IPS-18a (cell line): ENCODE measurements at regions not wholly inside any gene's neighbourhood (a gene's known extent, or its start where the extent isn't known, plus 50 kb on each side); places are given as distances from the start of the nearest gene placed in this dataset.

Experiments used
- H3K27ac ChIP-seq: one replicate; pipeline ENCODE4 v1.5.1; 2013; ENCODE audit warnings: low read length
- H3K27me3 ChIP-seq: one replicate; pipeline ENCODE4 v1.6.1; 2013; ENCODE audit warnings: mild to moderate bottlenecking, low read length; ENCODE audit not compliant: control insufficient read depth, insufficient read depth
- H3K36me3 ChIP-seq: one replicate; pipeline ENCODE4 v1.6.1; 2013; ENCODE audit warnings: low read depth, low read length; ENCODE audit not compliant: control insufficient read depth
- H3K4me1 ChIP-seq: one replicate; pipeline ENCODE4 v1.6.1; 2013; ENCODE audit warnings: low read depth, low read length; ENCODE audit not compliant: control insufficient read depth
- H3K4me3 ChIP-seq: one replicate; pipeline ENCODE4 v1.5.1; 2013; ENCODE audit warnings: low read length
- H3K9ac ChIP-seq: one replicate; pipeline ENCODE4 v1.6.1; 2013; ENCODE audit warnings: mild to moderate bottlenecking, low read length, moderate library complexity
- H3K9me3 ChIP-seq: one replicate; pipeline ENCODE4 v1.6.1; 2013; ENCODE audit warnings: low read depth, low read length; ENCODE audit not compliant: control insufficient read depth

DNA sequence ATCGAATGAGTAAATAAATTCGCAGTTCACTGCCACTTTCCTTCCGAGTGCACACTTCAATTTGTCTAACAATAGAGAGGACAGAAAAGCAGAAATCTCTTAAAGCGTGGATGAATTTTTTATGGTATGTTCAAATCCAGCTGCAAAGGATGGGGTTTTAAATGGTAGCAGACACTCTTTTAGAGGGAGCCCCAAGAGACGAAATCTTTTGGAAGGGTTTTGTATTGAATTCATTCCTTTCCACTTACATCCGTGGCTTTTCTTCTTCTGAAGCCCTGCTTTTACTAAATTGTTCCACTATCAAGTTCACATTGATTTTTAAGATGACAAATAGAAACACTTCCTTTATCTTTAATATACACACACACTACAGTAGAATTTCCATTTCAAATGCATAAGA, 680.7 kb downstream of the NR4A2 start:
- H3K4me1 ChIP-seq = no peaks in the 10 kb centered on the region

DNA sequence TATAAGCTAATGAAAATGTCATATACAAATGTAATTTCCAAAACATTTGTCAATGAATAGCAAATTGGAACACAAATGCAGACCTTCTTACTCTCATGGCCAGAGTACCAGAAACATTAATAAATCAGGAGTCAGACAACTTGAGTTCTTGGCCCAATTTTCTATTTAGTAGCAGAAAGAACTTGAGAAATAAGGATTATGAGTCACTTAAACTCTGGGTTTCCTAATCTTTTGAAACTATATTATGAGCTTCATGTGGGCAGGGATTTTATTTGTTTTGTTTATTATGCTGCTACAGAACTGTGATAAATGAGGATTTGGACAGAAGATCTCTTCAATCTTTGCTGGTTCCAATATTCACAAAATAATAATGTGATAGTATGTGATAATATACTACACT, 686.7 kb downstream of the NR4A2 start:
- H3K9me3 ChIP-seq = no peaks in the 10 kb centered on the region
- no peaks in the 10 kb centered on the region for H3K36me3 ChIP-seq
- no peak overlapping the region for H3K4me3 ChIP-seq
- no peak overlapping the region for H3K9ac ChIP-seq
- no peaks in the 10 kb centered on the region for H3K4me1 ChIP-seq
- H3K27ac ChIP-seq = no peak overlapping the region
- no peaks in the 10 kb centered on the region for H3K27me3 ChIP-seq

More for the DNA sequence above, 680.7 kb downstream of the NR4A2 start:
- Histone ChIP-seq H3K9me3 (no peaks in the 10 kb centered on the region), H3K36me3 (no peaks in the 10 kb centered on the region), H3K27me3 (no peaks in the 10 kb centered on the region), H3K27ac (no peak overlapping the region), H3K4me3 (no peak overlapping the region), H3K9ac (no peak overlapping the region)

DNA sequence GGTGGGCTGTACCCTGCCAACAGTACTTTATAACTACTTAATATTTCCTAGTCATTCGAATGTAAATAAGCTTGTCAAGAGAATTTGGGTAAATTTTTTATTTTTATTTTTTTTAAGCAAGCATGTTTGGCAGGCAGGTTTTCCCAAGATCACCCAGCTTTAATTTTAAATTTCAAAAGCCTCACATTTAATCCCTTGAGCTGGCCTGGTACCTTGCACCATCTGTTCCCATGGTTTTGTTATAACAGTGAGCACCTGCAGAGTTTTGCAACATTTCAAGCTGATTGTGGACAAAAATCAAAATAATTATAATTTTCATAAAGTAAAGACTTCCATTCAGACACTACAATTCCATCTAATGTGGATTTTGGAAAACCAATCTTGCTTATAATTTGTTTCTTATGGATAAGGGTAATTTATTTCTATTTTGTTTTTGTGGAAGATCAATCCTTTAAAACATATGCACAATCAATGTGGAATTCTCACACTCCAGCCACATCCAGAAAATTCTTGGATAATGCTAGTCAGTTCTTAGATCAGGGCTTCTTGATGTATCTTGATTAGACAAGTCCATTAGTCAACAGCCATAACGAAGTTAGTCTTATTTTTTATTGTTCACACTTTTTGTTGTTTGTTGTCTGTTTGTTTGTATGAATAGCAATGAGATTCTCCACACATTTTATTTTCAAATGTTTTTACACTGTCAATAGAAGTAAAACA, 689.3 kb downstream of the NR4A2 start:
- no peak overlapping the region for H3K9ac ChIP-seq
- no peaks in the 10 kb centered on the region for H3K9me3 ChIP-seq
- no peak overlapping the region for H3K4me3 ChIP-seq
- no peaks in the 10 kb centered on the region for H3K4me1 ChIP-seq
- no peaks in the 10 kb centered on the region for H3K36me3 ChIP-seq
- no peak overlapping the region for H3K27ac ChIP-seq
- no peaks in the 10 kb centered on the region for H3K27me3 ChIP-seq

DNA sequence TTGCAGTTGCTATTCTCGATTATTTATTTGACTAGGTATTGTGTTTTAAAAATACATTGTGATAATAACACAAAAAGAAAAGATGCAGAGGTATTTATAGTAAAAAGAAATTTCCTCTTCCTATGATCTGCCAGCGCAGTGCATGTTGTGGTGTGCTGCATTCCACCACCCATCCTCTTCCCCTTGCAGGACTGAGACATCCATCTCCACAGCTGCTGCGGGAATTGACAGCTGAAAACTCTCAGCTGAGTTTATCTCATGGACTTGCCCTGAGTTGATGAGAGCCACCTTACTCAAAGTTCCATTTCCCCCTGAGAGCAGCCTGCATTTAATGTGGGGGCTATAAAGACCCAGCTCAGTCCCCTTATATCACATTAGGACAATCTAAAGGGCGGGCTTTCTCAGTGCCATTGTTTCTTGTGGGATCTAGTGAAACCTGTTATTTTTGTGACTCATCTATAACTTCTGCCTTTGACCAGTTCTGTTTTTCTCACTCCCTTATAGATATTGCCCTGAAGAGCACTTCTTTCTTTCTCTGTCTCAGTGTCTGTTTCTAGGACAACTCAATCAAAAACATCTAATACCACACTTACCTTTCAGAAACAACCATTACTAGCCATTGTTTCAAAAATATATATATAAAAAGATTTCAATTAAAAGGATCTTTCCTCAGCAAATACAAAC, 698.5 kb downstream of the NR4A2 start:
- H3K9me3 ChIP-seq = no peaks in the 10 kb centered on the region
- H3K4me3 ChIP-seq = no peak overlapping the region
- H3K36me3 ChIP-seq = no peaks in the 10 kb centered on the region
- no peaks in the 10 kb centered on the region for H3K27me3 ChIP-seq
- H3K27ac ChIP-seq = no peak overlapping the region
- H3K4me1 ChIP-seq = no peaks in the 10 kb centered on the region
- no peak overlapping the region for H3K9ac ChIP-seq

DNA sequence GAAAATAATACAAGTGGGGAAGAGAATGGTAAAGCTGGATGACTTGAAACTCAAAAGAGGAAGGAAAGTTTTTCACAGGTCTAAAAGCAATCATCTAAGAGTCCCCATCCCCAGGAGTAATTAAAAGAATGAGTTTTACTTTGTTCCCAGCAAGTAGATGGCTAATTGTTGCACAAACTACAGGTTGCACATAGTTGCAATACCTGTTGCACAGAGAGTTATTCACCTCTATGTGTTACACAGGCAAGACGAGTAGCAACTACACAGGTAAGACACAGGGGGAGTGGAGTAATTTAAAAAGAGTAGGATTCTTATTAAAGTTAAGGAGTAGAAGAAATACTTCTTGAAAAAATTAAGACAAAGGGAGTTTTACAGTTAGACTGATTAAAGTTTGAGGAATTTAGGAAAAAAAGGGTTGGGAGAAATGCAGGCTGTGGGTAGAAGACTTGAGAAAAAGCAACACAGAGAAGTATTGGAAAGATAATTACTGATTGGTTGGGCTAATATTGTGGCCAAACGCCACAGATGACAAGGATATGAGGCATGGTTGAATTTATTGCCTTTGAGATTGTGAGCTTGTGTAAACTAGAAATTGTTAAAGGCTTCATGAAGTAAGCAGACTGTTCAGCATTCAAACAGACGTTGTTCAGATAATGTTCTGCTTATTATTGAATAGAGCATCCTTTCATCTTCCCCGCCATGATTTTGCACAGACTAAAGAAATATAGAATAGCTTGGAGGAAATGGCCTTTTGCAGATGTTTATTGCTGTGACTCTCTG, 699.3 kb downstream of the NR4A2 start:
- Histone ChIP-seq H3K27ac (no peak overlapping the region), H3K9ac (no peak overlapping the region), H3K4me3 (no peak overlapping the region), H3K9me3 (no peaks in the 10 kb centered on the region), H3K36me3 (no peaks in the 10 kb centered on the region), H3K4me1 (no peaks in the 10 kb centered on the region), H3K27me3 (no peaks in the 10 kb centered on the region)

DNA sequence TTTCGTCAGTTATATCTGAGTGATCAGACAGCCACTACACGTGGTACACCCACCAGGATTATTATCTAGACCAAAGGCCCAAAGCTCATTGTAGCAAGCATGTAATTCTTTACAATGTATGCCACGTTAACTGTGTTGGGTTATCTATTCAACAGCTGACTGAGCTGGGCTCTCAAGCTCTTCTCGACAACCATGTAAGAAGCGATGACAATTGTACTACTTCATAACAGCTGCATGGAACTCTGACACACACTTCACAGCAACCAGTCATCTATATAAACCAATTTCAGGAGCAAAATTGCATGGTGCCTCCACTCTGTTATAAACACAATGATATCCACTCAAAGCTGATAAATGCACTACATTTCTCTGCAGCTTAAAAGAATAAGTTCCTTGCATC, 701.8 kb downstream of the NR4A2 start:
- H3K9ac ChIP-seq = no peak overlapping the region
- no peaks in the 10 kb centered on the region for H3K36me3 ChIP-seq

DNA sequence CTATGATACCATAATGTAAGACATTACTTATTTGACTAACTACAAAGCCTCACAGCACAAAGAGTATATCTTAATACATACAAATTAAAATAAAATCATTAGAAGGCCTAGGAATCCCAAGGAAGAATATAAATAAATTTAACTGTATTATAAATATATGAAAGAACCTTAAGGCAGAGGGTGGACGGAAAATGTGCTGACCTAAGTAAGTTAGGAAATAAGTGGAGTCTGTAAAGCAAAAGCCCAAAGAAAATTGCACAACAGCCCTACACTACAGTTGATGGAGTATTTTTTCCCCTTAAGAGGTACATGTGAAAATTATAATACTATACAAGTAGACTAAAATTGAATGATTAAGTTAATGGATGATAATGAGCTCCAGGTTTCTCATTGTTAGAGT, 710.1 kb downstream of the NR4A2 start:
- Histone ChIP-seq H3K27ac (no peak overlapping the region), H3K27me3 (no peaks in the 10 kb centered on the region), H3K4me3 (no peak overlapping the region), H3K36me3 (no peaks in the 10 kb centered on the region), H3K9ac (no peak overlapping the region), H3K4me1 (no peaks in the 10 kb centered on the region), H3K9me3 (no peaks in the 10 kb centered on the region)

More for the DNA sequence above, 701.8 kb downstream of the NR4A2 start:
- Histone ChIP-seq H3K4me3 (no peak overlapping the region), H3K27ac (no peak overlapping the region), H3K9me3 (no peaks in the 10 kb centered on the region), H3K27me3 (no peaks in the 10 kb centered on the region), H3K4me1 (no peaks in the 10 kb centered on the region)

DNA sequence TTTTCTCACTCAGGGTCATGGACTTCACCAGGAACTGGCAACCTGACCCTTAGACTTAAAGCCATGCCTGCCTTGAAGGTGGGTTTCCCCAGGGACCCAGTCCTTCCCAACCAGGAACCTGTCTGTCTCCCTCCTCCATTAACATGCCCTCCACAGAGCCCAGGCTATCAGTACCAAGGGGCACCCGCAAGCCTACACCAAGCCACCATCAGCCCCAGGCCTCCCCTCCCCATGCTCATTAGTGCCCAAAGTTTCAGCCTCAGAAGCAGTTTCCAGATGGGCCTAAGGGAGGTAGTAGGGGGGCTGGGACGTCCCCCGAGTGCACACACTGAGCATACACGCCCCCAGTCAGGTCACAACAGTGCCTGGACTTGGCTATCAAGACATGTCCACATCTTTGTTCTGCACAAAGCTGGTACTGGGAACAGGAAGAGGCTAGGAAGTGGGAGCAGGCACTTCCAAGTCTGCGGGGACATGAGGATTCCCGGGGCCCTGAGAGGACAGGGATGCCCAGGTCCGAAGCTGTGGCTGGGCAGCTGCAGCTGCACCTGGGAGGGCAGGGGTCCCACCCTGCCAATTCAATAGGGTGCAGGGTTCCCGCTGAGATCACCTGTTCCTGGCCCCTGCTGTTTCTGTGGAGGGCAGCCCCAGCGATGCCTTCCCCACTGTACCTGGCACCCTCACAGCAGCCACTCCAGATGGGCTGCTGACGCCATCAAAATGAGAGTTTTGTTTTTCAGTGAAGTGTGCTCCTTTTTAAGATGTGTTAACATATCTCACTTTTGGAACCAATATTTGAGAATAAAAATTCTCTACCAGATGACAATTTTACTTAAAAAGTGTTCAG, 731.4 kb downstream of the NR4A2 start:
- no peak overlapping the region for H3K9ac ChIP-seq
- H3K4me3 ChIP-seq = no peak overlapping the region
- no peaks in the 10 kb centered on the region for H3K36me3 ChIP-seq
- no peaks in the 10 kb centered on the region for H3K4me1 ChIP-seq
- H3K27ac ChIP-seq = no peak overlapping the region
- no peaks in the 10 kb centered on the region for H3K27me3 ChIP-seq
- H3K9me3 ChIP-seq = no peaks in the 10 kb centered on the region

DNA sequence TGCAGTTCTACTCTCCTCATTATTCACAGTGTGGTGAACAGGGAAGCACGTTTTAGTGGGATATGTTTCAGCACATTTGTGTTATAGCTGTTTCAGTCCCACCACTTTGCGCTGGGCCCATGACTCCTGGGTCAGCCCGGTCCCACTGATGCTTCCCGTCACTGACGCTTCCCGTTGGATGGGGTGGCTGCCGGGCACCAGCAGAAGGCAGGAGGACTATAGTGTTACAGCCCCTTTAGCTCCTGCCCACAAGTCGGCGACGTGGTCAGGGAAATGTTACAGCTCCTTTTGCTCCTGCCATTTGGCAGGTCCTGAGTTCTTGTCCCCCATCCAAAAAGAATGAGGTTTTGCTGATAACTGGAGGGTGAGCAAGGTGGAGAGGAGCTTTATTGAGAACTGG, 732.2 kb downstream of the NR4A2 start:
- Histone ChIP-seq H3K27me3 (no peaks in the 10 kb centered on the region), H3K9me3 (no peaks in the 10 kb centered on the region), H3K4me3 (no peak overlapping the region)

DNA sequence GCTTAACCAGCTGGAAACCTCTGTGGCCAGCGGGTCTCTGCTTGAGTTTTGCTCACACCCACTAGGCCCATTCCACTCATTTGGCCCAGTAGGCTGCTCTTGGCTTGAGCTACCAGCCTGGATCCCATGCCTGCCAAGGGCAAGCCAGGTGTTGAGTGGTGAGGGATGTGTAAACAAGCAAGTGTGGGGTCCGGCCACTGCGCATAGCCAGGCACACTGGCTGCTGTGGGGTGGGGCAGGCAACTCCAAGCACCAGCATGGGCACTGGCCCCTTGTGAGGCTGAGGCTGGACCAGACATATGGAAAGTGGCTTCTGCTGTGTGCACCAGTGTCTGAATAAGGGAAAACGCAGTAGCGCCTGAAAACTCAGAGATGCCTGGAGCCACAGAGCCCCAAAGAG, 732.7 kb downstream of the NR4A2 start:
- Histone ChIP-seq H3K9me3 (no peaks in the 10 kb centered on the region), H3K9ac (no peak overlapping the region), H3K27me3 (no peaks in the 10 kb centered on the region), H3K4me3 (no peak overlapping the region), H3K36me3 (no peaks in the 10 kb centered on the region), H3K27ac (no peak overlapping the region), H3K4me1 (no peaks in the 10 kb centered on the region)

More for the DNA sequence above, 732.2 kb downstream of the NR4A2 start:
- Histone ChIP-seq H3K36me3 (no peaks in the 10 kb centered on the region), H3K27ac (no peak overlapping the region), H3K9ac (no peak overlapping the region), H3K4me1 (no peaks in the 10 kb centered on the region)

DNA sequence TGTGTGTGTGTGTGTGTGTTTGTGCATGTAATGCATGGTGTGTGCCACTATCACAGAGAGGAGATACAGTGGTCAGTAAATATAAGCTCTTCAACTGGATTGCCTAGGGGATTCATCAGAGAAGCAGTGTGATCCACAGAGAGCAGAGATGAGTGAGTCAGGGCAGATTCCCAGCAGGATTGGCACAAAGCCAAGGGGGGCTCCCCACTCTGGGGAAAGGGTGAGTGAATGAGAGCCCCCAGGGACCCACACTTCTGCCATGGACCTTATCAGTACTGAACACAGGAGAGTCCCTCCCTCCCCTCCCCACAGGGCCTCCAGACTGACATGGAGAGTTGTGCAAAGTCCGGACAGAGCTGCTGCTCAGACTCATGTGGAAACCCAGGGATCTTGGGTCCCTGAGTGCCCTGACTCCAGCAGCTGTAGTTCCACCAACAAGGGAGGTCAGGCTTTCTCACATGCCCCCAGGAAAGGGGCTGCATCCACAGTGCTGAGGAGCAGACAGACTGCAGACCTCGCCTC, 748.8 kb downstream of the NR4A2 start:
- no peaks in the 10 kb centered on the region for H3K9me3 ChIP-seq
- no peak overlapping the region for H3K4me3 ChIP-seq
- H3K27me3 ChIP-seq = no peaks in the 10 kb centered on the region
- H3K36me3 ChIP-seq = no peaks in the 10 kb centered on the region
- no peak overlapping the region for H3K27ac ChIP-seq
- no peaks in the 10 kb centered on the region for H3K4me1 ChIP-seq
- no peak overlapping the region for H3K9ac ChIP-seq
